ENCODE measurements at regions not wholly inside any gene's neighbourhood (a gene's known extent, or its start where the extent isn't known, plus 50 kb on each side); places are given as distances from the start of the nearest gene placed in this dataset.

GRCh38 chr18:40738321-40738880 lies 1216.6 kb upstream of the PIK3C3 start:
- TF ChIP-seq FOXA1 (IDR thresholded peaks at IDR 0.05): no peak
- TF ChIP-seq MAX (IDR thresholded peaks at IDR 0.05): no peak
- no peak for TF ChIP-seq REST (IDR thresholded peaks at IDR 0.05)
- TF ChIP-seq ZBTB33 (IDR thresholded peaks at IDR 0.05): no peak

All from liver (tissue), 1 donor.